ENCODE measurements at regions not wholly inside any gene's neighbourhood (a gene's known extent, or its start where the extent isn't known, plus 50 kb on each side); places are given as distances from the start of the nearest gene placed in this dataset.

DNA sequence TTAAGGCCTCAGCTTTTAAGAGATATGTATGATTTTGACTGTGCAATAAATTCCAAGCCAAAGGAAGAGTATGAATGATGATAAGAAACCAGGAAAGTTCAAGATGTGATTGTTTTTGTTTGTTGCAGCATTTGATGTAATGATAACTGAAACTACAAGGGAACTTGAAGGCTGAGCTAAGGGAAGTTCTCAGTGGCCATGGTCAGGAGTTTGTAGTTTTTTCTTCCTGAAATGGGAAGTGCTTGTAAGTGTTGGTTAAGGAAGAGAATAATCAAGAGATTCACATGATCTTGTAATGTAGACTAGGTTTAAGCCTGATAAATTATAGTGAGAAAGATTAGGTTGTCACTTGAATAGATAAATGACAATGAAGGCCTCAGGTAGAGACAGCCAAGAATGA lies 53.4 kb downstream of the PTCHD4 start:
- ChIA-PET CTCF (no interaction called here), POLR2A (ENCODE audit: unreplicated experiment) (no interaction called here)
- Histone ChIP-seq H3K4me3 (ENCODE audit: low read length) (no peak overlapping the region), H3K9me2 (replicated peaks; ENCODE audit: low read length) (no peaks in the 10 kb centered on the region), H3K9ac (ENCODE audit: low read length) (no peak overlapping the region), H3K9me3 (ENCODE audit: low read length) (no peaks in the 10 kb centered on the region), H3K79me2 (ENCODE audit: low read length) (no peaks in the 10 kb centered on the region), H3K4me2 (ENCODE audit: low read length) (no peak overlapping the region), H2AFZ (ENCODE audit: low read length) (no peak overlapping the region), H3F3A (ENCODE audit: low read length, unreplicated experiment) (no peaks in the 10 kb centered on the region), H3K36me3 (ENCODE audit: low read depth, low read length) (no peaks in the 10 kb centered on the region), H3K27me3 (ENCODE audit: low read length) (no peaks in the 10 kb centered on the region), H3K4me1 (ENCODE audit: insufficient read depth, low read length) (peaks cover 4% of the 10 kb centered on the region; the same call in 1 of the 2 replicates), H4K20me1 (ENCODE audit: low read length) (no peaks in the 10 kb centered on the region), H3K27ac (ENCODE audit: low read length) (no peak overlapping the region)
- DNase-seq: no peak
- ATAC-seq: no peak
- intact Hi-C loops (cut with micrococcal nuclease): no loop called here
- TF ChIP-seq EZH2phosphoT487 (IDR thresholded peaks at IDR 0.05; ENCODE audit: borderline replicate concordance, low read length) (no peak), EZH2 (IDR thresholded peaks at IDR 0.05; ENCODE audit: low read length, unreplicated experiment) (no peak)
- TF ChIP-seq, protein P1, sequence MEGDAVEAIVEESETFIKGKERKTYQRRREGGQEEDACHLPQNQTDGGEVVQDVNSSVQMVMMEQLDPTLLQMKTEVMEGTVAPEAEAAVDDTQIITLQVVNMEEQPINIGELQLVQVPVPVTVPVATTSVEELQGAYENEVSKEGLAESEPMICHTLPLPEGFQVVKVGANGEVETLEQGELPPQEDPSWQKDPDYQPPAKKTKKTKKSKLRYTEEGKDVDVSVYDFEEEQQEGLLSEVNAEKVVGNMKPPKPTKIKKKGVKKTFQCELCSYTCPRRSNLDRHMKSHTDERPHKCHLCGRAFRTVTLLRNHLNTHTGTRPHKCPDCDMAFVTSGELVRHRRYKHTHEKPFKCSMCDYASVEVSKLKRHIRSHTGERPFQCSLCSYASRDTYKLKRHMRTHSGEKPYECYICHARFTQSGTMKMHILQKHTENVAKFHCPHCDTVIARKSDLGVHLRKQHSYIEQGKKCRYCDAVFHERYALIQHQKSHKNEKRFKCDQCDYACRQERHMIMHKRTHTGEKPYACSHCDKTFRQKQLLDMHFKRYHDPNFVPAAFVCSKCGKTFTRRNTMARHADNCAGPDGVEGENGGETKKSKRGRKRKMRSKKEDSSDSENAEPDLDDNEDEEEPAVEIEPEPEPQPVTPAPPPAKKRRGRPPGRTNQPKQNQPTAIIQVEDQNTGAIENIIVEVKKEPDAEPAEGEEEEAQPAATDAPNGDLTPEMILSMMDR (conservative IDR thresholded peaks at IDR 0.05; ENCODE audit: low read depth, low read length): no peak
- BruUV-seq (replicated peaks): no TSS peak

DNA sequence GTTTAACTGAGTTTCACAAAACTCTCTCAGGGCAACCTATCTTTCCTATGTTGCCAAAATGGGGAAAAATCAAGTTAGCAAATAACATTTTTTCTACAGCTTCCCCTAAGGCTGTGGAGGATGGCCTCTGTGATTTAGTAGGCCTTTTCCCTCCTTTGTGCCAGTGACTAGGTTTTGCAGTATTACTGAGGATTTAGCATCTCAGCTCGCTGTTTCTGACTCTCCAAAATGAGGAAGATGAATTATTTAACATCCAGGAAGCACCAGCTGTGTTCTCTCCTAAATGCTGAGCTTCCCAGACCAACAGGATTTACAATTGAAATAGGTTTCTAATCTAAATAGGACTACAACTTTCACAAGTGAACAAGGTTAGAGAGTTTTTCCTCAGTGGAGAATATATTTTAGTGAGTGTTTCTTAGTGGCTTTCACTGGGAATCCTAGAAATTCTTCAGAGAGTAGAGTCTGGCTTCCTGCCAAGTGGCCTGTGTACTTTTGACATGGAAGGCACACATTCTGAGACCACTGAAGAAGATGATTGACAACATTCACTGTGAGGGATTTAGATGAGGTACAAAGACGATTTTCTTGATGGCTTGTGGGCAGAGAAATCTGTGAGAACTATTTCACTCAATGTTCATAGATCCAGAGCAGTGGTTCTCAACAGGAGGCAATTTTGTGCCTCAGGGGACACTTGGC lies 62.4 kb downstream of the PTCHD4 start:
- Histone ChIP-seq H3K9ac (ENCODE audit: low read length) (no peak overlapping the region), H3K36me3 (ENCODE audit: low read depth, low read length) (no peaks in the 10 kb centered on the region), H3K4me3 (ENCODE audit: low read length) (no peak overlapping the region), H3K79me2 (ENCODE audit: low read length) (no peaks in the 10 kb centered on the region), H3K4me1 (ENCODE audit: insufficient read depth, low read length) (no peaks in the 10 kb centered on the region), H3F3A (ENCODE audit: low read length, unreplicated experiment) (no peaks in the 10 kb centered on the region), H3K27ac (ENCODE audit: low read length) (no peak overlapping the region), H2AFZ (ENCODE audit: low read length) (no peak overlapping the region), H3K4me2 (ENCODE audit: low read length) (no peak overlapping the region), H3K9me2 (replicated peaks; ENCODE audit: low read length) (no peaks in the 10 kb centered on the region), H3K27me3 (ENCODE audit: low read length) (0 out of 2 replicates have a peak, but pooled peaks cover 11% of the 10 kb centered on the region), H4K20me1 (ENCODE audit: low read length) (no peaks in the 10 kb centered on the region), H3K9me3 (ENCODE audit: low read length) (no peaks in the 10 kb centered on the region)
- intact Hi-C loops (cut with micrococcal nuclease): no loop called here
- CTCF ChIA-PET: no interaction called here
- ATAC-seq (no peak), DNase-seq (no peak)
- POLR2A ChIA-PET (ENCODE audit: unreplicated experiment): no interaction called here
- no TSS peak for BruUV-seq (replicated peaks)
- TF ChIP-seq, protein P1 (conservative IDR thresholded peaks at IDR 0.05; ENCODE audit: low read depth, low read length): no peak
- no peak for TF ChIP-seq EZH2phosphoT487 (IDR thresholded peaks at IDR 0.05; ENCODE audit: borderline replicate concordance, low read length)
- no peak for TF ChIP-seq EZH2 (IDR thresholded peaks at IDR 0.05; ENCODE audit: low read length, unreplicated experiment)

DNA sequence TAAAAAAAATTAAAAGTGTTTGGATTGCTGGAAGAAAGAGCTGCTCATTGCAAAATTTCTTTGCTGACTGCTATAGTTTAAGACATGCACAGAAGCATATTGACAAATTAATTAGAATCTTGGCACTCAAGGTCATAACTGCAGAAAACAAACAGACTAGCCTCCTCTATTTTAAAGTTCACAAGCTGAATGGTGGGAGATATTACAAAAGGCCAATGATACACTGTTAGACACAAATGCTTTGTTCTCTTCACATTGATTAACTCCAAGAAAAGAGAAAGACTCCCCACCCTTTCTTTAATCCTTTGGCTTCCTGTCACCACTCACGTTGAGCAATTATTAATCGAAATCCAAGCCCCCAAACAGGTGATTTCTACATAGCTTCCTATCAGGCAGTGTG lies 69.1 kb downstream of the PTCHD4 start:
- Histone ChIP-seq H3K4me2 (ENCODE audit: low read length) (no peak overlapping the region), H3K9me3 (ENCODE audit: low read length) (no peaks in the 10 kb centered on the region), H3K79me2 (ENCODE audit: low read length) (no peaks in the 10 kb centered on the region), H3K9me2 (replicated peaks; ENCODE audit: low read length) (no peaks in the 10 kb centered on the region), H3K4me3 (ENCODE audit: low read length) (no peak overlapping the region), H3F3A (ENCODE audit: low read length, unreplicated experiment) (no peaks in the 10 kb centered on the region), H3K27me3 (ENCODE audit: low read length) (no peaks in the 10 kb centered on the region), H3K36me3 (ENCODE audit: low read depth, low read length) (no peaks in the 10 kb centered on the region), H2AFZ (ENCODE audit: low read length) (no peak overlapping the region), H3K27ac (ENCODE audit: low read length) (no peak overlapping the region), H3K4me1 (ENCODE audit: insufficient read depth, low read length) (no peaks in the 10 kb centered on the region), H3K9ac (ENCODE audit: low read length) (no peak overlapping the region), H4K20me1 (ENCODE audit: low read length) (no peaks in the 10 kb centered on the region)
- ATAC-seq (no peak), DNase-seq (no peak)
- ChIA-PET POLR2A (ENCODE audit: unreplicated experiment) (no interaction called here), CTCF (no interaction called here)
- intact Hi-C loops (cut with micrococcal nuclease): no loop called here
- no TSS peak for BruUV-seq (replicated peaks)
- no peak for TF ChIP-seq EZH2 (IDR thresholded peaks at IDR 0.05; ENCODE audit: low read length, unreplicated experiment)
- TF ChIP-seq, protein P1 (conservative IDR thresholded peaks at IDR 0.05; ENCODE audit: low read depth, low read length): no peak
- TF ChIP-seq EZH2phosphoT487 (IDR thresholded peaks at IDR 0.05; ENCODE audit: borderline replicate concordance, low read length): no peak

Data from PC-3 (cell line).